CD14-positive monocyte (primary cell): ENCODE measurements at regions not wholly inside any gene's neighbourhood (a gene's known extent, or its start where the extent isn't known, plus 50 kb on each side); places are given as distances from the start of the nearest gene placed in this dataset.

Experiments
- DNase-seq, 3 donors: peaks; one replicate each; pipeline ENCODE4 v3.0.0-alpha.2; 2011 to 2022
- H2AFZ ChIP-seq: 2 replicates; pipeline ENCODE4 v1.6.0; 2012; ENCODE audit warnings: mild to moderate bottlenecking, low read depth, low read length, inconsistent platforms; ENCODE audit not compliant: insufficient read depth, poor library complexity, severe bottlenecking
- H3K27ac ChIP-seq, 2 donors: 1 replicate in 1 of 2; 2 replicates in 1 of 2; pipeline ENCODE4 v1.5.1; 2012 to 2013; ENCODE audit warnings: low read length in 2 of 2, control low read depth in 1 of 2, inconsistent platforms in 1 of 2, low read depth in 1 of 2, mild to moderate bottlenecking in 1 of 2
- H3K27me3 ChIP-seq, 2 donors: one replicate each; pipeline versions ENCODE4 v1.6.0 to v1.6.1; 2011 to 2013; ENCODE audit warnings: low read length in 2 of 2; ENCODE audit not compliant: control insufficient read depth in 2 of 2, insufficient read depth in 2 of 2
- H3K36me3 ChIP-seq, 2 donors: replicated peaks in 1 of 2; 1 replicate in 1 of 2; 2 replicates in 1 of 2; pipeline versions ENCODE4 v1.5.1 to v1.6.1; 2012 to 2013; ENCODE audit warnings: low read length in 2 of 2, control low read depth in 1 of 2, inconsistent platforms in 1 of 2, mild to moderate bottlenecking in 1 of 2; ENCODE audit not compliant: insufficient read depth in 2 of 2, control insufficient read depth in 1 of 2
- H3K4me1 ChIP-seq, 2 donors: 1 replicate in 1 of 2; 2 replicates in 1 of 2; pipeline versions ENCODE4 v1.5.1 to v1.6.1; 2012 to 2013; ENCODE audit warnings: low read length in 2 of 2, control low read depth in 1 of 2, inconsistent platforms in 1 of 2, mild to moderate bottlenecking in 1 of 2, moderate library complexity in 1 of 2; ENCODE audit not compliant: insufficient read depth in 2 of 2, control insufficient read depth in 1 of 2
- H3K4me2 ChIP-seq: replicated peaks from 2 replicates; pipeline ENCODE3; 2012; ENCODE audit warnings: low read length, moderate library complexity, mild to moderate bottlenecking; ENCODE audit not compliant: poor library complexity, severe bottlenecking; ENCODE audit errors: extremely low read depth
- H3K4me3 ChIP-seq, 3 experiments: fragments of 200-600 bp in 1 of 3; sonication (generic) in 1 of 3; replicated peaks in 1 of 3; 1 replicate in 2 of 3; 2 replicates in 1 of 3; pipeline ENCODE4 v1.5.1; 2011 to 2013; ENCODE audit warnings: low read length in 3 of 3, mild to moderate bottlenecking in 3 of 3, control low read depth in 2 of 3, low read depth in 2 of 3, inconsistent platforms in 1 of 3, moderate library complexity in 1 of 3
- H3K79me2 ChIP-seq: 2 replicates; pipeline ENCODE4 v1.6.0; 2012; ENCODE audit warnings: mild to moderate bottlenecking, control low read depth, inconsistent platforms, low read length, moderate library complexity; ENCODE audit not compliant: insufficient read depth
- H3K9ac ChIP-seq: 2 replicates; pipeline ENCODE4 v1.6.0; 2017; ENCODE audit warnings: low read length, mild to moderate bottlenecking; ENCODE audit not compliant: insufficient read depth, poor library complexity, severe bottlenecking
- H3K9me3 ChIP-seq, 2 donors: replicated peaks in 1 of 2; 1 replicate in 1 of 2; 2 replicates in 1 of 2; pipeline versions ENCODE4 v1.5.1 to v1.6.1; 2012 to 2013; ENCODE audit warnings: low read length in 2 of 2, control low read depth in 1 of 2; ENCODE audit not compliant: control insufficient read depth in 1 of 2, insufficient read depth in 1 of 2
- H4K20me1 ChIP-seq: 2 replicates; pipeline ENCODE4 v1.6.0; 2012; ENCODE audit warnings: mild to moderate bottlenecking, low read length, control low read depth, moderate library complexity; ENCODE audit not compliant: insufficient read depth
- H3K27ac Mint-ChIP-seq, 7 donors: one replicate each; pipeline ENCODE4 v1.8.0; 2020; ENCODE audit warnings: mild to moderate bottlenecking in 7 of 7, mixed read lengths in 7 of 7, moderate library complexity in 6 of 7, inconsistent platforms in 2 of 7
- H3K27me3 Mint-ChIP-seq, 3 donors: one replicate each; pipeline ENCODE4 v1.8.0; 2021 to 2022; ENCODE audit warnings: low read depth in 3 of 3, mild to moderate bottlenecking in 3 of 3, mixed read lengths in 3 of 3, moderate library complexity in 3 of 3, inconsistent platforms in 1 of 3
- H3K36me3 Mint-ChIP-seq, 2 donors: one replicate each; pipeline ENCODE4 v1.8.0; 2020; ENCODE audit warnings: mixed read lengths in 2 of 2, inconsistent platforms in 1 of 2, mild to moderate bottlenecking in 1 of 2
- H3K4me1 Mint-ChIP-seq: one replicate; pipeline ENCODE4 v1.8.0; 2020; ENCODE audit warnings: mild to moderate bottlenecking, mixed read lengths
- H3K4me3 Mint-ChIP-seq, 2 donors: one replicate each; pipeline ENCODE4 v1.8.0; 2020; ENCODE audit warnings: mild to moderate bottlenecking in 2 of 2, mixed read lengths in 2 of 2, moderate library complexity in 1 of 2
- H3K9me3 Mint-ChIP-seq, 7 donors: one replicate each; pipeline ENCODE4 v1.8.0; 2020 to 2022; ENCODE audit warnings: mixed read lengths in 7 of 7, mild to moderate bottlenecking in 6 of 7, moderate library complexity in 6 of 7, inconsistent platforms in 2 of 7
- whole genome bisulfite sequencing: methylation state at CpG from one replicate; pipeline ENCODE4 v1.1.5; 2013; ENCODE audit warnings: missing lambda C conversion rate; ENCODE audit not compliant: insufficient coverage; 5-methylcytosine and 5-hydroxymethylcytosine counted together
- intact Hi-C, 2 donors: fragments of 100-400 bp; cut with micrococcal nuclease; formaldehyde crosslinking; loops; one replicate each; pipeline versions ENCODE4 v1.15.0 to v1.15.1; 2023
- TF ChIP-seq, protein P1 (sequence below): fragments of 200-600 bp; IDR thresholded peaks from one replicate; pipeline ENCODE4 v1.8.0; 2022; ENCODE audit warnings: antibody characterized with exemption, mild to moderate bottlenecking

DNA sequence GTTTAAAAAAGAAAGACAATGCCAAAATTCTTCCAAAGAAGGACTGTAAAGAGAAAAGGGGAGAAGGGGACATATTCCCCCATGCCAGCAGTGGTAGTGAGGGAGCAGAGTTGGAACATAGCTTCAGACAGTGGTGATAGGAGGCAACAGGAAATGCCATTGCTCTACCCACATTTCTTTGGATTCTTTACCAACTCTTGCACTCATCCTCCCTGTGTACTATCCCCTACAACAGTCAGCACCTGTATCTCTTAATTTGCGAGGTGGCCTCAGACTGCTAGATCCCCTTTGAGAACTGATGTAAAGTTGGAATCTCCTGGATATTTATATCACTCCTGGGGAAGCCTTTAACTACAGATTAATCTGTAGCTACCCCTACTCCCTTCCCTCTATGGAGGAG is 320.6 kb upstream of the PTGER4 start:
- Mint-ChIP-seq H3K9me3 (peaks cover 0 to 7% (median 3%) of the 10 kb centered on the region in 7 donors), H3K4me1 (peaks cover 26% of the 10 kb centered on the region), H3K27ac (no peak overlapping the region), H3K36me3 (peaks cover 0 to 2% of the 10 kb centered on the region in 2 donors), H3K4me3 (no peak overlapping the region), H3K27me3 (no peaks in the 10 kb centered on the region)
- Histone ChIP-seq H2AFZ (peak overlapping the region; percentile 6), H4K20me1 (no peaks in the 10 kb centered on the region), H3K79me2 (no peaks in the 10 kb centered on the region), H3K9me3 (no peaks in the 10 kb centered on the region), H3K27me3 (no peaks in the 10 kb centered on the region), H3K4me3 (no peak overlapping the region), H3K4me2 (no peak overlapping the region), H3K4me1 (peaks cover 21 to 26% of the 10 kb centered on the region in 2 donors), H3K9ac (no peak overlapping the region), H3K27ac (no peak overlapping the region), H3K36me3 (no peaks in the 10 kb centered on the region)
- no CpG with 5 or more reads among the region's 1 CpG for WGBS
- intact Hi-C loops = no loop called here
- TF ChIP-seq, protein P1, sequence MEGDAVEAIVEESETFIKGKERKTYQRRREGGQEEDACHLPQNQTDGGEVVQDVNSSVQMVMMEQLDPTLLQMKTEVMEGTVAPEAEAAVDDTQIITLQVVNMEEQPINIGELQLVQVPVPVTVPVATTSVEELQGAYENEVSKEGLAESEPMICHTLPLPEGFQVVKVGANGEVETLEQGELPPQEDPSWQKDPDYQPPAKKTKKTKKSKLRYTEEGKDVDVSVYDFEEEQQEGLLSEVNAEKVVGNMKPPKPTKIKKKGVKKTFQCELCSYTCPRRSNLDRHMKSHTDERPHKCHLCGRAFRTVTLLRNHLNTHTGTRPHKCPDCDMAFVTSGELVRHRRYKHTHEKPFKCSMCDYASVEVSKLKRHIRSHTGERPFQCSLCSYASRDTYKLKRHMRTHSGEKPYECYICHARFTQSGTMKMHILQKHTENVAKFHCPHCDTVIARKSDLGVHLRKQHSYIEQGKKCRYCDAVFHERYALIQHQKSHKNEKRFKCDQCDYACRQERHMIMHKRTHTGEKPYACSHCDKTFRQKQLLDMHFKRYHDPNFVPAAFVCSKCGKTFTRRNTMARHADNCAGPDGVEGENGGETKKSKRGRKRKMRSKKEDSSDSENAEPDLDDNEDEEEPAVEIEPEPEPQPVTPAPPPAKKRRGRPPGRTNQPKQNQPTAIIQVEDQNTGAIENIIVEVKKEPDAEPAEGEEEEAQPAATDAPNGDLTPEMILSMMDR = no peak
- DNase-seq = no peak

- H3K27me3 Mint-ChIP-seq = no peaks in the 10 kb centered on the region
- no peaks in the 10 kb centered on the region for H3K27me3 ChIP-seq
- no peaks in the 10 kb centered on the region for H3K36me3 ChIP-seq
- peaks cover 21 to 26% of the 10 kb centered on the region in 2 donors for H3K4me1 ChIP-seq
- H3K9me3 ChIP-seq = no peaks in the 10 kb centered on the region
- intact Hi-C loops = no loop called here
- no peak overlapping the region for H3K9ac ChIP-seq
- H3K27ac Mint-ChIP-seq = peak overlapping the region; percentile 82 to 90 (median 85)
- H2AFZ ChIP-seq = peak overlapping the region; percentile 66
- H3K79me2 ChIP-seq = no peaks in the 10 kb centered on the region
- no CpG with 5 or more reads among the region's 1 CpG for WGBS
- peaks cover 0 to 6% (median 0%) of the 10 kb centered on the region in 7 donors for H3K9me3 Mint-ChIP-seq
- peak; percentile 72 to 86 (median 74) for DNase-seq
- peak overlapping the region in 1 of 3 experiments; percentile 50 for H3K4me3 ChIP-seq
- peak overlapping the region in 1 of 2 donors; percentile 69 for H3K4me3 Mint-ChIP-seq
- peak overlapping the region; percentile 48 for H3K4me2 ChIP-seq
- peak overlapping the region in 1 of 2 donors; percentile 86 for H3K27ac ChIP-seq
- peaks cover 26% of the 10 kb centered on the region for H3K4me1 Mint-ChIP-seq
- H4K20me1 ChIP-seq = no peaks in the 10 kb centered on the region
- TF ChIP-seq, protein P1 = no peak
- H3K36me3 Mint-ChIP-seq = peaks cover 1 to 2% of the 10 kb centered on the region in 2 donors
These were observed 323.5 kb upstream of the PTGER4 start for GRCh38 chr5:40356248-40356647.
